H1 (cell line): ENCODE measurements at regions not wholly inside any gene's neighbourhood (a gene's known extent, or its start where the extent isn't known, plus 50 kb on each side); places are given as distances from the start of the nearest gene placed in this dataset.

ENCODE experiments used
- CTCF ChIA-PET: fragments of 300-600 bp; sonication (Branson Sonifier 250); formaldehyde crosslinking; loops from one replicate; lab custom pipeline; 2021; ENCODE audit not compliant: partially characterized antibody; lab: Charles Lee
- POLR2A ChIA-PET: fragments of 300-600 bp; sonication (Branson Sonifier 250); formaldehyde crosslinking; loops from one replicate; lab custom pipeline; 2021; ENCODE audit warnings: inconsistent platforms; ENCODE audit not compliant: partially characterized antibody; lab: Charles Lee
- DNase-seq, 2 experiments: peaks; one replicate each; pipeline versions ENCODE4 v3.0.0 to v3.0.0-alpha.2; 2010 to 2022; ENCODE audit warnings: low spot score in 2 of 2, low read depth in 1 of 2, mixed read lengths in 1 of 2
- FAIRE-seq: peaks from 2 replicates; lab custom pipeline; 2011; peaks lifted over from hg19 to GRCh38; lab: Jason Lieb, UNC
- H2AFZ ChIP-seq: 2 replicates; pipeline ENCODE4 v1.8.1; 2012; ENCODE audit warnings: low read length, inconsistent platforms
- H2AK5ac ChIP-seq: 2 replicates; pipeline ENCODE4 v1.6.1; 2013; ENCODE audit warnings: low read depth, low read length
- H2BK120ac ChIP-seq: replicated peaks from 2 replicates; pipeline ENCODE3; 2013; ENCODE audit warnings: low read depth, low read length, inconsistent platforms
- H2BK12ac ChIP-seq: 2 replicates; pipeline ENCODE4 v1.6.1; 2013; ENCODE audit warnings: low read depth, low read length
- H2BK15ac ChIP-seq: 2 replicates; pipeline ENCODE4 v1.6.1; 2013; ENCODE audit warnings: low read length
- H2BK20ac ChIP-seq: 2 replicates; pipeline ENCODE4 v1.6.1; 2013; ENCODE audit warnings: low read length
- H2BK5ac ChIP-seq: 2 replicates; pipeline ENCODE4 v1.6.1; 2013; ENCODE audit warnings: low read depth, low read length
- H3K14ac ChIP-seq: 2 replicates; pipeline ENCODE4 v1.6.1; 2013; ENCODE audit warnings: inconsistent platforms; ENCODE audit not compliant: insufficient read length
- H3K18ac ChIP-seq: 2 replicates; pipeline ENCODE4 v1.6.1; 2013; ENCODE audit warnings: low read length; ENCODE audit errors: extremely low read depth
- H3K23ac ChIP-seq: 2 replicates; pipeline ENCODE4 v1.6.1; 2013; ENCODE audit warnings: inconsistent platforms; ENCODE audit not compliant: insufficient read length
- H3K23me2 ChIP-seq: 2 replicates; pipeline ENCODE4 v1.6.1; 2013; ENCODE audit warnings: low read depth, low read length
- H3K27ac ChIP-seq: 2 replicates; pipeline ENCODE4 v1.6.1; 2011; ENCODE audit warnings: low read depth, low read length, inconsistent platforms
- H3K27me3 ChIP-seq, 4 experiments: replicated peaks in 1 of 4; 1 replicate in 1 of 4; 2 replicates in 3 of 4; pipeline versions ENCODE4 v1.6.1 to v1.8.1; 2011 to 2013; ENCODE audit warnings: low read length in 3 of 4, mild to moderate bottlenecking in 3 of 4, inconsistent platforms in 2 of 4, mixed read lengths in 2 of 4, moderate library complexity in 1 of 4; ENCODE audit not compliant: control insufficient read depth in 3 of 4, insufficient read depth in 3 of 4; ENCODE audit errors: extremely low read depth in 1 of 4
- H3K36me3 ChIP-seq, 4 experiments: 2 replicates each; pipeline versions ENCODE4 v1.6.1 to v1.8.1; 2011 to 2013; ENCODE audit warnings: mild to moderate bottlenecking in 4 of 4, low read length in 3 of 4, moderate library complexity in 2 of 4, control low read depth in 1 of 4, inconsistent platforms in 1 of 4; ENCODE audit not compliant: insufficient read depth in 4 of 4, control insufficient read depth in 2 of 4
- H3K4ac ChIP-seq: replicated peaks from 2 replicates; pipeline ENCODE3; 2013; ENCODE audit warnings: low read length, low read depth, mixed read lengths, inconsistent platforms; ENCODE audit not compliant: insufficient read length
- H3K4me1 ChIP-seq, 4 experiments: replicated peaks in 1 of 4; 1 replicate in 1 of 4; 2 replicates in 3 of 4; pipeline versions ENCODE4 v1.6.1 to v1.8.1; 2011 to 2013; ENCODE audit warnings: low read length in 3 of 4, inconsistent platforms in 2 of 4, mixed read lengths in 1 of 4; ENCODE audit not compliant: insufficient read depth in 4 of 4, control insufficient read depth in 3 of 4
- H3K4me2 ChIP-seq, 2 experiments: 2 replicates each; pipeline versions ENCODE4 v1.6.1 to v1.8.1; 2011 to 2013; ENCODE audit warnings: low read depth in 2 of 2, low read length in 2 of 2, control low read depth in 1 of 2, inconsistent platforms in 1 of 2, mild to moderate bottlenecking in 1 of 2; ENCODE audit not compliant: insufficient read depth in 1 of 2
- H3K4me3 ChIP-seq, 4 experiments: fragments of 200-600, 300-600 bp in 1 of 4; sonication (generic), shearing (Covaris generic), sonication (Bioruptor Twin) in 1 of 4; 2 replicates each; pipeline versions ENCODE4 v1.5.1 to v1.8.1; 2011 to 2016; ENCODE audit warnings: low read length in 4 of 4, low read depth in 3 of 4, control low read depth in 2 of 4, inconsistent platforms in 2 of 4, mild to moderate bottlenecking in 2 of 4, mixed read lengths in 1 of 4, moderate library complexity in 1 of 4; ENCODE audit not compliant: insufficient read depth in 2 of 4; ENCODE audit errors: extremely low read depth in 1 of 4
- H3K56ac ChIP-seq: replicated peaks from 2 replicates; pipeline ENCODE3; 2013; ENCODE audit warnings: low read depth, mild to moderate bottlenecking, mixed read lengths, low read length, inconsistent platforms; ENCODE audit not compliant: insufficient read length
- H3K79me1 ChIP-seq: 2 replicates; pipeline ENCODE4 v1.6.1; 2013; ENCODE audit warnings: low read depth, low read length, control low read depth
- H3K79me2 ChIP-seq, 2 experiments: 2 replicates each; pipeline versions ENCODE4 v1.6.1 to v1.8.1; 2012 to 2013; ENCODE audit warnings: low read length in 2 of 2, mild to moderate bottlenecking in 2 of 2, inconsistent platforms in 1 of 2; ENCODE audit not compliant: insufficient read depth in 2 of 2, control insufficient read depth in 1 of 2
- H3K9ac ChIP-seq, 4 experiments: replicated peaks in 1 of 4; 1 replicate in 1 of 4; 2 replicates in 3 of 4; pipeline versions ENCODE4 v1.6.1 to v1.8.1; 2011 to 2013; ENCODE audit warnings: low read depth in 3 of 4, low read length in 3 of 4, control low read depth in 2 of 4, mild to moderate bottlenecking in 2 of 4, moderate library complexity in 2 of 4, inconsistent platforms in 1 of 4; ENCODE audit errors: extremely low read depth in 1 of 4
- H3K9me3 ChIP-seq, 2 experiments: 2 replicates each; pipeline versions ENCODE4 v1.6.1 to v1.8.1; 2012 to 2013; ENCODE audit warnings: mild to moderate bottlenecking in 2 of 2, moderate library complexity in 2 of 2, control low read depth in 1 of 2, inconsistent platforms in 1 of 2, low read depth in 1 of 2, low read length in 1 of 2, mixed read lengths in 1 of 2; ENCODE audit not compliant: insufficient read depth in 2 of 2
- H4K20me1 ChIP-seq, 2 experiments: replicated peaks in 1 of 2; 2 replicates each; pipeline versions ENCODE3 to v1.8.1; 2011 to 2013; ENCODE audit warnings: inconsistent platforms in 2 of 2, low read length in 2 of 2, mild to moderate bottlenecking in 1 of 2; ENCODE audit not compliant: insufficient read depth in 2 of 2, control insufficient read depth in 1 of 2
- H4K5ac ChIP-seq: 2 replicates; pipeline ENCODE4 v1.6.1; 2013; ENCODE audit warnings: low read length, low read depth, mixed read lengths, inconsistent platforms; ENCODE audit not compliant: insufficient read length
- H4K8ac ChIP-seq: 2 replicates; pipeline ENCODE4 v1.8.0; 2013; ENCODE audit warnings: mild to moderate bottlenecking, moderate library complexity, low read length, inconsistent platforms; ENCODE audit not compliant: insufficient read depth; ENCODE audit errors: extremely low read depth
- H4K91ac ChIP-seq: replicated peaks from 2 replicates; pipeline ENCODE3; 2013; ENCODE audit warnings: low read length, mixed read lengths, inconsistent platforms; ENCODE audit not compliant: insufficient read length
- CHD2 ChIP-seq: IDR thresholded peaks from 2 replicates; pipeline ENCODE4 v1.6.1; 2012; ENCODE audit warnings: low read length, improper control_type of control experiment
- CTBP2 ChIP-seq: IDR thresholded peaks from 2 replicates; pipeline ENCODE4 v1.7.0; 2011; ENCODE audit warnings: borderline replicate concordance, mild to moderate bottlenecking, moderate library complexity, mixed read lengths, low read length; ENCODE audit not compliant: insufficient read depth, insufficient read length
- GABPA ChIP-seq: IDR thresholded peaks from 2 replicates; pipeline ENCODE4 v1.6.1; 2011; ENCODE audit warnings: mild to moderate bottlenecking, low read length, moderate library complexity, borderline replicate concordance; ENCODE audit not compliant: insufficient read depth
- HDAC2 ChIP-seq, 2 experiments: fragments of 300-600 bp in 1 of 2; sonication (generic) in 1 of 2; IDR thresholded peaks; 2 replicates each; pipeline ENCODE4 v1.6.1; 2011 to 2012; ENCODE audit warnings: low read depth in 2 of 2, low read length in 2 of 2, mild to moderate bottlenecking in 2 of 2, moderate library complexity in 2 of 2, borderline replicate concordance in 1 of 2, inconsistent platforms in 1 of 2
- HDAC6 ChIP-seq: IDR thresholded peaks from one replicate; pipeline ENCODE4 v1.7.1; 2012; ENCODE audit warnings: low read depth, mild to moderate bottlenecking, inconsistent platforms, low read length, moderate library complexity
- JUND ChIP-seq: IDR thresholded peaks from 2 replicates; pipeline ENCODE4 v1.6.1; 2011; ENCODE audit warnings: mild to moderate bottlenecking, improper control_type of control experiment, low read length
- KDM5A ChIP-seq: fragments of 200-600 bp; IDR thresholded peaks from 2 replicates; pipeline ENCODE4 v1.7.1; 2012; ENCODE audit warnings: mild to moderate bottlenecking, low read length, inconsistent platforms, mixed read lengths
- MAFK ChIP-seq: IDR thresholded peaks from 2 replicates; pipeline ENCODE4 v1.6.1; 2012; ENCODE audit warnings: low read depth, mild to moderate bottlenecking, improper control_type of control experiment, low read length
- POLR2AphosphoS5 ChIP-seq: IDR thresholded peaks from 2 replicates; pipeline ENCODE4 v1.6.1; 2011; ENCODE audit warnings: low read depth, low read length
- RNF2 ChIP-seq: fragments of 200-900, 300-1000 bp; sonication (generic); IDR thresholded peaks from 2 replicates; pipeline ENCODE4 v1.7.1; 2016; ENCODE audit warnings: borderline replicate concordance, low read depth, mild to moderate bottlenecking, antibody characterized with exemption, low read length; ENCODE audit not compliant: poor library complexity, severe bottlenecking; ENCODE audit errors: missing control alignments
- SP1 ChIP-seq: IDR thresholded peaks from 2 replicates; pipeline ENCODE4 v1.6.1; 2011; ENCODE audit warnings: low read depth, low read length
- SP2 ChIP-seq: IDR thresholded peaks from 2 replicates; pipeline ENCODE4 v1.6.1; 2012; ENCODE audit warnings: mild to moderate bottlenecking, low read length, inconsistent platforms
- TAF1 ChIP-seq: IDR thresholded peaks from 2 replicates; pipeline ENCODE4 v1.6.1; 2011; ENCODE audit warnings: mild to moderate bottlenecking, low read depth, low read length
- TEAD4 ChIP-seq: IDR thresholded peaks from 2 replicates; pipeline ENCODE4 v1.6.1; 2012; ENCODE audit warnings: low read depth, low read length, inconsistent platforms, mixed read lengths
- WGBS, 2 experiments: shearing (Covaris generic) in 1 of 2; methylation state at CpG; one replicate each; pipeline versions ENCODE4 v1.1.6 to v1.1.7; 2013 to 2015; ENCODE audit warnings: low lambda C conversion rate in 2 of 2, mixed read lengths in 2 of 2, inconsistent platforms in 1 of 2, low coverage in 1 of 2, missing lambda C conversion rate in 1 of 2; ENCODE audit not compliant: insufficient replicate concordance in 2 of 2, insufficient coverage in 1 of 2, insufficient read length in 1 of 2; ENCODE audit errors: extremely low coverage in 1 of 2, missing lambda C conversion rate in 1 of 2; 5-methylcytosine and 5-hydroxymethylcytosine counted together
- TF ChIP-seq, protein P1 (sequence below): IDR thresholded peaks from 2 replicates; pipeline ENCODE4 v1.6.1; 2012; ENCODE audit warnings: inconsistent platforms

- Histone ChIP-seq H2BK120ac (no peak overlapping the region), H2BK12ac (no peak overlapping the region), H3K79me2 (no peaks in the 10 kb centered on the region; a peak in 1 of 4 replicates), H3K23ac (no peak overlapping the region), H3K9me3 (no peaks in the 10 kb centered on the region), H3K4me3 (no peak overlapping the region), H2BK15ac (no peak overlapping the region), H4K20me1 (no peaks in the 10 kb centered on the region), H3K79me1 (no peaks in the 10 kb centered on the region), H3K36me3 (no peaks in the 10 kb centered on the region), H2AK5ac (no peak overlapping the region), H3K4me2 (no peak overlapping the region), H3K9ac (no peak overlapping the region), H3K56ac (no peak overlapping the region), H3K4me1 (peaks cover 0 to 8% (median 3%) of the 10 kb centered on the region in 4 experiments; a peak in 2 of 7 replicates), H2AFZ (no peak overlapping the region), H4K91ac (no peak overlapping the region), H3K23me2 (no peaks in the 10 kb centered on the region; the same call in 1 of the 2 replicates), H3K18ac (no peak overlapping the region), H4K8ac (no peak overlapping the region), H3K27me3 (no peaks in the 10 kb centered on the region), H3K4ac (no peak overlapping the region), H2BK5ac (no peak overlapping the region), H3K14ac (no peak overlapping the region), H2BK20ac (no peak overlapping the region), H3K27ac (no peak overlapping the region), H4K5ac (no peak overlapping the region)
- DNase-seq (no peak), FAIRE-seq (no peak)
- CTCF ChIA-PET, result no interaction called here
- POLR2A ChIA-PET, result no interaction called here
- 96% methylated on average over 3 of the region's 3 CpGs; no CpG with 5 or more reads in 1 of the 2 experiments for WGBS, 2 experiments
- TF ChIP-seq MAFK (no peak), POLR2AphosphoS5 (no peak), RNF2 (no peak), KDM5A (no peak), SP2 (no peak), JUND (no peak), SP1 (no peak), HDAC6 (no peak), TEAD4 (no peak), TAF1 (no peak), GABPA (no peak), HDAC2 (IDR thresholded peaks at IDR 0.05; ENCODE audit: borderline replicate concordance in 1 of 2, low read depth in 2 of 2, low read length in 2 of 2) (no peak), CHD2 (no peak), CTBP2 (no peak)
- TF ChIP-seq, protein P1, sequence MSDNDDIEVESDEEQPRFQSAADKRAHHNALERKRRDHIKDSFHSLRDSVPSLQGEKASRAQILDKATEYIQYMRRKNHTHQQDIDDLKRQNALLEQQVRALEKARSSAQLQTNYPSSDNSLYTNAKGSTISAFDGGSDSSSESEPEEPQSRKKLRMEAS, result no peak
These were observed 277.6 kb downstream of the ZEB2 start for GRCh38 chr2:144242311-144242710.
